GM21529 (cell line): ENCODE measurements at regions not wholly inside any gene's neighbourhood (a gene's known extent, or its start where the extent isn't known, plus 50 kb on each side); places are given as distances from the start of the nearest gene placed in this dataset.
A peak's percentile ranks its signal among the peaks of the same experiment; 100 is the strongest.
"Not testable (repeated sequence)": the region's sequence is repeated elsewhere in the genome, so short reads cannot be mapped to it uniquely, and the experiment has no call there.

Experiments used
- ATAC-seq: cut with Tn5 transposase; IDR thresholded peaks from one replicate; pipeline ENCODE4 v1.9.1; 2021; ENCODE audit not compliant: unreplicated experiment

DNA sequence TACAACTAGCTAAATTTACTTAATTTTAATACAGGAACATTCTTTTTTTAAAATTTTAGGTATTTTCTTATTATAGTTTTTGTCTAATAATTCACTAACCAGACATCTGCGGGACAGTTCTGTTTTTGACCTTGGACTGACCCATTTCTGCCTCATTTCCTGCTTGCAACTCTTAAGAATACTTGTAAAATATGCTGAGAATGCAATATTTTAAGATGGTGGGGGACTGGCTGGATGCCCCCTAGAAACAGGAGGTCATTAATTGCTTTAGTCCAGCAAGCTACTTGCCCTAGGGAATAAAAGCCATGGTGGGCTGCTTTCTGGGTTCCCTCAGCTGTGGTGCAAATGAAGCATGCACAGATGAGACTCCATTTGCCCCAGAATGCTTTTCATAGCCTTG, 2348.4 kb downstream of the PCDH7 start:
- no peak for ATAC-seq

- no peak for ATAC-seq
Measured at GRCh38 chr4:33071535-33071934, 2351.4 kb downstream of the PCDH7 start.

DNA sequence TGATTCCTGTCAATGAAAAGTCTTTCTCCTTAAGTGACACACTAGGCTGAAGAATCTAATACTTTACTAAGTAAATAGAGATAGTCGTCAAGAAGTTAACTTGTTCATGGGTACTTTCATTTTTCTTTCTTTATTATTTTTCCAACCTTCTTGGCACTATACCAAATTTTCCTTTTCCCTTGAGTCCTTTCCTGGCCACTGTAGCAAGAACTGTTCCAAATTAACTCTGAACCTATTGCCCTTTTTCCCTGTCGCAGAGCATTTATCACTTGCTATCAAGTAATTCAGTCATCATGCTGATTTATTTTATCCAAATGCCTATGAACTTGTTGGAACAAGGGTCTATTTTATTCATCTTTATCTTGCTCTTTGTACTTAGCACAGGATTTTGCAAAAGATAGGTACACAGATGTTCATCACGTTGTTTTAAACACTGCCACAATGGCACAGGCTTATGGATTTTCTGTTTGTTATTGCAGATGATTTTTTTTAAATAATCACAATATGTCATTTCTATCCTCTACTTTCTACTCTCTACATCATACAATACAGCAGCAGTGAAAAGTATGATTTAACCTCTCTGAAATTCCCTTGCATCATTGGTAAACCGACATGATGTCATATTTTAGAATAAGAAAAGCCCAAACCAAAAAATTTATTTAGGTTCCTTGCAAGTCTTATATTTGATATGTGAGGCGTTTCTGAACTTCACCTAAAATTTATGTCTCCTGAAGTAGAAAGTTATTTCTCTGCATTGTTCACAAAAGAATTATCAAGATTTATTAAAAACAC, 2352.3 kb downstream of the PCDH7 start:
- ATAC-seq = no peak

- ATAC-seq = no peak
Measured at GRCh38 chr4:33073811-33074210, 2353.6 kb downstream of the PCDH7 start.

DNA sequence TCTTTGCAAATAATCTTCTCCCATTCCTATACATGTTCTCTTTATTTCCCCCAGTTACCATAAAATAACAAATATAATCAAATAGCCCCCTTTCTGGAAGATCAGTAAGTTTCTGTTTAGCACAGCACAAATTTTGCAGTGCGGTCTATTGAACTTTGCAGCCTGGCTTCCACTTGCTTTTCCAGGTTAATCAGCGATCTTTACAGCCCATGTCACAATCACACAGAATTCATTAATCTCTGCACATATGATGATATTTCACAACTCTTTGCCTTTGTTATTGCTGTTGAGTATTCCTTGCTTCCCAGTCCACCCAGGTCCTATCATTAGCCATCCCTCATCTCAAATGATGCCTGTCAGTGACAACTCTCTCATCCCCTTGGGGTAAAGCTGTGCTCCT, 2358.0 kb downstream of the PCDH7 start:
- no peak for ATAC-seq

- ATAC-seq = no peak
Measured at GRCh38 chr4:33080275-33080674, 2360.1 kb downstream of the PCDH7 start.

DNA sequence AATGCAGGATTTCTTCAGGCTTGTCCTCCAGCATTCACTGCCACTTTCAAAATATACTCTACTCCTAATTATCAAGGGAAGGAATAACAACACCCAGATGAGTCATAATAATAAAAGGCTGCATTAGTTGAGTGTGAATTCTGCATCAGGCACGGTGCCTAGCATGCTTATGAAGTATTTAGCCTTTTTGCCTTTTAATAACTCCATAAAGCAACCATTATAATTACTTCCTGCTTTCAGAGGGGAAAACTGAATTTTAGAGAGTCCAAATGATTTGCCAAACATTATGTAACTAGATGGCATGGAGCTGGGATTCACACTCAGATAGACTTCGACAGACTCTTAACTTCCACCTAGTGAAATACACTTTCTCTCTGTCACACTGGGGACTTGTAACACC, 2365.5 kb downstream of the PCDH7 start:
- no peak for ATAC-seq

DNA sequence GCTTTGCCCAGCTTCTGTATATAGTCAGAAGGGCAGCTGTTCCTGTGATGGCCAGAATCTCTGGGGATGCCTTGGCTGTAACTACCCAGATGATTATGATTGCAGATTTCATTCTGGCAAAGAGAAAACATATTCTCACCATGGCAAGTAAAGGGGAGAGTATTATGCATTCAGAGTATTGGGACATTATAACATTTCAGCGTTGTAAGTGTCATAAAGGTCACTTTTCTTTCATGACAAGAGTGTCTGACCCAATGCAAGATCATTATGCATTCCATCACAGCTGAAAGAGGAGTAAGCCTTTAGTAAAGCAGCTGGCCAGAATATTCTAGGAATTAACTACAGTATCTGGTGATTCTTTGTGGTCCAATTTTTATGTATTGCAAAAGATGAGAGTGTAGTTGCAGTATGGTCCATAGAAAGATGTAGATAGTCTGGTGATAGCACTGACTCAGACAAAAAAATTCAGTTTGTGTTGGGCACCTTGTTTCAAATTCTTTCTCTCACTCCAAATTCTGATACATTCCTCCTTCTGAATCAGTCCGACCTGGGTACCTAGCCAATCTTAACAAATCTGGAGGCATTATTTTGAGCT, 2366.3 kb downstream of the PCDH7 start:
- no peak for ATAC-seq

DNA sequence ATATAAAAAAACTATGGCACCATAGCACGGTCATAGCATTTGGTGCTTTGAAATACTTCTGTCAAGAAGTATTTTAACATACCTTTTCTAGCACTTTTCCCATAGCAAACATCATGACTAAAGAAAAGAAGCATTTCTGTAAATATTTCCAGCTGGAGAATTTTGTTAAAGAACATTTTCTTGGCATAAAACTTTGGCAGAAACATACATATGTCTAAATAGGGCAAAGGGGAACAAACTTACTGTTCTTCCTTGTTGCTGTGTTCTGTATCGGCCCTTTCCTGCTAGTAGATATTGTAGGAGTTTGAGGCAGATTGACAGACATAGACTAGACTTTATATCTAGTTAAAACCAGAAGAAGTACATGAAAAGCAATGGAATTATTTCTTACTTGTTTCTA, 2368.5 kb downstream of the PCDH7 start:
- ATAC-seq = no peak

- no peak for ATAC-seq
Measured at GRCh38 chr4:33090910-33091309, 2370.7 kb downstream of the PCDH7 start.

GRCh38 chr4:33091961-33092360, 2371.8 kb downstream of the PCDH7 start:
- ATAC-seq = no peak

- peak; percentile 83 for ATAC-seq
Measured at GRCh38 chr4:33104273-33104672, 2384.1 kb downstream of the PCDH7 start.

- ATAC-seq = no peak
Measured at GRCh38 chr4:33107814-33108213, 2387.6 kb downstream of the PCDH7 start.

DNA sequence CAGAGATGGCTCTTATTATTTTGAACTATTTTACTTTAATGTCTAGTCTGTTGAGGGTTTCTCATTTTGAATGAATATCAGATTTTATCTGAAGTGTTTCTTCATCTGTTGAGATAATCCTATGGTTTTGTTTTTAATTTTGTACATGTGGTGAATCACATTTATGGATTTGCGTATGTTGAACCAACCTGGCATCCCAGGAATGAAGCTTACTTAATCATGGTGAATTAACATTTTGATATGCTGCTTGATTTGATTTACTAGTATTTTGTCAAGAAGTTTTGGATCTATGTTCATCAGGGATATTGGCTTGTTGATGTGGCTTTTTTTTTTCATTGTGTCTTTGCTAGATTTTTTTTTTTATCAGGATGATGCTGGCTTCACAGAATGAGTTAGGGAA, 2390.9 kb downstream of the PCDH7 start:
- no peak for ATAC-seq

DNA sequence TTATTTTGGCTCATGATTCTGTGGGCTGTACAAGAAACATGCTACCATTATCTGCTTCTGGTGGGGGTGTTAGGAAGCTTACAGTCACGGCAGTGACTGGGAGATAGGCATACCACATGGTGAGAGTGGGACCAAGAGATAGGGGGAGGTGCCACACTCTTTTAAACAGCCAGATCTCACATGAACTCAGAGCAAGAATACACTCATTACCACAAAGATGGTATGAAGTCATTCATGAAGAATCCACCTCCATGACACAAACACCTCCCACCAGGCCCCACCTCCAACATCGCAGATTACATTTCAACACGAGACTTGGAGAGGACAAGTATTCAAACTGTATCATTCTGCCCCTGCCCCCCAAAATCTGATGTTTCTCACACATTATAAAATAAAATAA, 2396.7 kb downstream of the PCDH7 start:
- no peak for ATAC-seq

GRCh38 chr4:33126002-33126401, 2405.8 kb downstream of the PCDH7 start:
- no peak for ATAC-seq

- not testable (repeated sequence) for ATAC-seq
Measured at GRCh38 chr4:33130662-33131061, 2410.5 kb downstream of the PCDH7 start.

- ATAC-seq = no peak
Measured at GRCh38 chr4:33133723-33134122, 2413.6 kb downstream of the PCDH7 start.

- no peak for ATAC-seq
Measured at GRCh38 chr4:33134366-33134765, 2414.2 kb downstream of the PCDH7 start.

DNA sequence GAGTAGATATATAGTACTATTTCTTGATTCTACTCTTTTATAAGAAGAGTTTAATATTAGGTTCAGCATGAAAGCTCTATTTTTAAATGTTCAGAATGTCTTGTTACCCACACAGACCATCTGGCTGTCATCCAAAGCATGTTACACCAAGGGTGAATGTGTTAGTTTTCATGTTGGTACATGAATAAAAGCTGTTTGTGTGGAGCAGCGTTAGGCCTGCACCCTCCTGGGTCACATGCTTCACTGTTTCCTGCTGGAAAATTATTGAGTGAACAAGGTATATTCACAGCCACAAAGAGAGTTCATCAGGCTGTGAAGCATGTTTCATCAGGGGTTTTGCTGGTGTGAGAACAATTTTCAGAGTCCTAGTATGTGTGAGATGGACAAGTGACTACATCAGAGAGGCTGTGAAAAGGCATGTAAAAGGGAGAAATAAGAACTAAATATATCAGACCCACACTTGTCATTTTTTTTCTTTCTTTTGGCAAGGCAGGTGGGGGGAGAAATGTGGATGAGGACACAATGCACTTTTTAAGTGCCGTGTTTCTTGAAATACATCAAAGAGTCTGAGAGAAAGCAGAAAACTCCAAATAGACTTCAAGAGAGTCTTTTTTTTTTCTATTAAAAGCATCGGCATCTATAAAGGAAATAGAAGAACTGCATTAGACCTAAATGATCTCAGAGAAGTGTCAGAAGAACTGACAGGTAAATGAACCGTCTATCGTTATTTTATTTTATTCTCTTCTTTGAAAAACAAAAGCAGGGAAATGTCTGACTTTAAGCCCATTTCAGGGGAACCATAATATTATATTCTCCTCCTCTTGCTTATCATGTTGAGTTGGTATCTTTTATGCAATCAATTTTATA, 2429.7 kb downstream of the PCDH7 start:
- ATAC-seq = no peak

DNA sequence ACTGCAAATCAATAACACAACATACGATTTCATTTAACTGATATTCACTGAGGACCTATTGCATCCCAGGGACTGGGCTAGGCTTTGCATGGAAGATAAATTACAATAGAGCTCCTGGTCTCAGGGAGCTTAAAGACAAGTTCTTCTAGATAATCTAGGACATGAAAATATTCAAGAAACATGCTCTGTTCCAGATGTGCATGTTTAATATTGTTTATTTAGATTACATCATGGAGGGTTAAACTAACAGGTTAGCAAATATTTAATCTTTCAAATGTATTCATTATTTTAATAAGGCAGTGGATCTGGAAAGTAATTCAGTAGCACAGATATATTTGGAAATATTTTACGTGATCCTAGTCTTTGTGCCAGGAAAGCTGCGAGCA, 2430.3 kb downstream of the PCDH7 start:
- ATAC-seq = no peak

GRCh38 chr4:33160126-33160525, 2440.0 kb downstream of the PCDH7 start:
- ATAC-seq = no peak
